Vagina (tissue), 2 donors: ENCODE measurements at regions not wholly inside any gene's neighbourhood (a gene's known extent, or its start where the extent isn't known, plus 50 kb on each side); places are given as distances from the start of the nearest gene placed in this dataset.

Experiments used
- DNase-seq, 2 donors: peaks; one replicate each; pipeline ENCODE4 v3.0.0-alpha.2; 2017; ENCODE audit errors: extremely low spot score in 2 of 2
- H3K27ac ChIP-seq: fragments of 200-600 bp; sonication (generic); one replicate; pipeline ENCODE4 v1.5.1; 2019
- H3K27me3 ChIP-seq: fragments of 200-600 bp; sonication (generic); one replicate; pipeline ENCODE4 v1.5.1; 2019
- H3K36me3 ChIP-seq, 2 donors: fragments of 200-600 bp; sonication (generic); one replicate each; pipeline ENCODE4 v1.5.1; 2017 to 2019
- H3K4me1 ChIP-seq: fragments of 200-600 bp; sonication (generic); one replicate; pipeline ENCODE4 v1.5.1; 2019
- H3K4me3 ChIP-seq, 2 donors: fragments of 200-600 bp; sonication (generic); 1 replicate in 1 of 2; 2 replicates in 1 of 2; pipeline ENCODE4 v1.5.1; 2016 to 2019
- H3K9me3 ChIP-seq: fragments of 200-600 bp; sonication (generic); one replicate; pipeline ENCODE4 v1.5.1; 2019
- CTCF ChIP-seq, 3 experiments: fragments of 450-650 bp in 2 of 3; fragments of 200-600 bp in 1 of 3; sonication (generic) in 1 of 3; IDR thresholded peaks; one replicate each; pipeline ENCODE4 v1.5.1; 2017 to 2019; ENCODE audit warnings: antibody characterized with exemption in 3 of 3, mild to moderate bottlenecking in 2 of 3, moderate library complexity in 2 of 3
- POLR2A ChIP-seq, 2 donors: fragments of 450-650 bp; IDR thresholded peaks; one replicate each; pipeline ENCODE4 v1.6.1; 2017; ENCODE audit warnings: antibody characterized with exemption in 2 of 2, mild to moderate bottlenecking in 2 of 2, moderate library complexity in 2 of 2
- POLR2AphosphoS5 ChIP-seq, 2 donors: sonication (generic); formaldehyde crosslinking; IDR thresholded peaks; one replicate each; pipeline ENCODE4 v1.9.0; 2017; ENCODE audit warnings: antibody characterized with exemption in 2 of 2, mild to moderate bottlenecking in 2 of 2, low read depth in 1 of 2; ENCODE audit not compliant: insufficient read depth in 1 of 2
- intact Hi-C: fragments of 100-400 bp; cut with DNase I; formaldehyde crosslinking; loops from one replicate; pipeline ENCODE4 v1.15.1; 2023

GRCh38 chr5:39580702-39581453 lies 156.1 kb upstream of the DAB2 start:
- Histone ChIP-seq H3K4me1 (peaks cover 8% of the 10 kb centered on the region), H3K4me3 (no peak overlapping the region), H3K9me3 (no peaks in the 10 kb centered on the region), H3K36me3 (no peaks in the 10 kb centered on the region), H3K27me3 (no peaks in the 10 kb centered on the region), H3K27ac (no peak overlapping the region)
- DNase-seq, result no peak
- intact Hi-C loops, result loop anchor here (10.0 kb wide), 2 partner anchors 1104 to 1294 kb away; no protein-coding TSS in a partner anchor
- TF ChIP-seq CTCF (IDR thresholded peaks at IDR 0.05) (no peak), POLR2AphosphoS5 (IDR thresholded peaks at IDR 0.05; ENCODE audit: insufficient read depth in 1 of 2, low read depth in 1 of 2) (no peak), POLR2A (IDR thresholded peaks at IDR 0.05) (no peak)

- Histone ChIP-seq H3K9me3 (no peaks in the 10 kb centered on the region), H3K4me3 (no peak overlapping the region), H3K27me3 (no peaks in the 10 kb centered on the region), H3K27ac (no peak overlapping the region), H3K36me3 (no peaks in the 10 kb centered on the region), H3K4me1 (peaks cover 8% of the 10 kb centered on the region)
- intact Hi-C loops, result loop anchor here (10.0 kb wide), 2 partner anchors 1105 to 1295 kb away; no protein-coding TSS in a partner anchor
- no peak for TF ChIP-seq CTCF (IDR thresholded peaks at IDR 0.05)
- DNase-seq, result no peak
Measured at GRCh38 chr5:39579750-39580149, 155.0 kb upstream of the DAB2 start.

GRCh38 chr5:39578887-39579497 lies 154.2 kb upstream of the DAB2 start:
- no peak for DNase-seq
- Histone ChIP-seq H3K27me3 (no peaks in the 10 kb centered on the region), H3K36me3 (no peaks in the 10 kb centered on the region), H3K4me1 (peaks cover 8% of the 10 kb centered on the region), H3K9me3 (no peaks in the 10 kb centered on the region), H3K27ac (no peak overlapping the region), H3K4me3 (no peak overlapping the region)
- intact Hi-C loops, result no loop called here
- peak in 2 of 3 experiments; percentile 55 to 65 for TF ChIP-seq CTCF (IDR thresholded peaks at IDR 0.05)
- no peak for TF ChIP-seq POLR2AphosphoS5 (IDR thresholded peaks at IDR 0.05; ENCODE audit: insufficient read depth in 1 of 2, low read depth in 1 of 2)
- no peak for TF ChIP-seq POLR2A (IDR thresholded peaks at IDR 0.05)

GRCh38 chr5:39577529-39577928 lies 152.7 kb upstream of the DAB2 start:
- intact Hi-C loops, result no loop called here
- Histone ChIP-seq H3K9me3 (no peaks in the 10 kb centered on the region), H3K4me3 (no peak overlapping the region), H3K36me3 (no peaks in the 10 kb centered on the region), H3K27ac (no peak overlapping the region), H3K4me1 (peaks cover 8% of the 10 kb centered on the region), H3K27me3 (no peaks in the 10 kb centered on the region)
- DNase-seq, result no peak
- no peak for TF ChIP-seq POLR2AphosphoS5 (IDR thresholded peaks at IDR 0.05; ENCODE audit: insufficient read depth in 1 of 2, low read depth in 1 of 2)

GRCh38 chr5:39570403-39571027 lies 145.7 kb upstream of the DAB2 start:
- H3K4me3 ChIP-seq, result no peak overlapping the region
- TF ChIP-seq POLR2AphosphoS5 (IDR thresholded peaks at IDR 0.05; ENCODE audit: insufficient read depth in 1 of 2, low read depth in 1 of 2) (no peak), CTCF (IDR thresholded peaks at IDR 0.05) (peak in 2 of 3 experiments; percentile 16 to 79)
- no peak overlapping the region for H3K27ac ChIP-seq
- no peak for DNase-seq
- no peaks in the 10 kb centered on the region for H3K27me3 ChIP-seq
- no peaks in the 10 kb centered on the region for H3K4me1 ChIP-seq
- H3K36me3 ChIP-seq, result no peaks in the 10 kb centered on the region
- intact Hi-C loops, result no loop called here
- H3K9me3 ChIP-seq, result no peaks in the 10 kb centered on the region
